Adrenal gland (tissue), 5 donors: ENCODE measurements at regions not wholly inside any gene's neighbourhood (a gene's known extent, or its start where the extent isn't known, plus 50 kb on each side); places are given as distances from the start of the nearest gene placed in this dataset.

Source experiments
- POLR2A ChIP-seq, 2 donors: fragments of 450-650 bp; IDR thresholded peaks; one replicate each; pipeline ENCODE4 v1.6.1; 2017; ENCODE audit warnings: antibody characterized with exemption in 2 of 2, mild to moderate bottlenecking in 2 of 2, moderate library complexity in 1 of 2
- TF ChIP-seq, protein P1 (sequence below), 6 experiments: fragments of 450-650 bp in 4 of 6; fragments of 200-600 bp in 2 of 6; sonication (generic) in 1 of 6; IDR thresholded peaks; 1 replicate in 5 of 6; 2 replicates in 1 of 6; pipeline versions ENCODE4 v1.5.1 to v1.8.0; 2016 to 2021; ENCODE audit warnings: antibody characterized with exemption in 6 of 6, mild to moderate bottlenecking in 2 of 6, moderate library complexity in 1 of 6
- donor health status: DM: no; HTN: no; CAD: no.

DNA sequence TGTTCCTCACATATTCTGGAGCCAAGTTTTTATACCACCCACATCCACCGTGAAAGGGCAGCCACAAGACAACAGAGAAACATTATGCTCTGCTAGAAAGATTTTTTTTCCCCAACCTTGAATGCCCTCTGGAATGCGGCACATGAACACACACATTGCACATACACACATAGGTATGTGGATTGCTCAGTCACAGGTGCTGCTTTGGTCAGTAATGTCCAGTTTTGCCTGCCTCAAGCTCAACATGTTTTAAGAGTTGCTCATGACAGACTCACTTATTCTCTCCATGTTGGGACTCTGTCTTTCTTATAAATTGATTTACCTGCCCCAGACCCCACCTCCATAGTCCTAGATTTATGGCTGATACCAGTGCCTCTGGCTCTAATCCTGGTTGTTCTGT is 138.0 kb upstream of the ASTN2 start:
- TF ChIP-seq, protein P1, sequence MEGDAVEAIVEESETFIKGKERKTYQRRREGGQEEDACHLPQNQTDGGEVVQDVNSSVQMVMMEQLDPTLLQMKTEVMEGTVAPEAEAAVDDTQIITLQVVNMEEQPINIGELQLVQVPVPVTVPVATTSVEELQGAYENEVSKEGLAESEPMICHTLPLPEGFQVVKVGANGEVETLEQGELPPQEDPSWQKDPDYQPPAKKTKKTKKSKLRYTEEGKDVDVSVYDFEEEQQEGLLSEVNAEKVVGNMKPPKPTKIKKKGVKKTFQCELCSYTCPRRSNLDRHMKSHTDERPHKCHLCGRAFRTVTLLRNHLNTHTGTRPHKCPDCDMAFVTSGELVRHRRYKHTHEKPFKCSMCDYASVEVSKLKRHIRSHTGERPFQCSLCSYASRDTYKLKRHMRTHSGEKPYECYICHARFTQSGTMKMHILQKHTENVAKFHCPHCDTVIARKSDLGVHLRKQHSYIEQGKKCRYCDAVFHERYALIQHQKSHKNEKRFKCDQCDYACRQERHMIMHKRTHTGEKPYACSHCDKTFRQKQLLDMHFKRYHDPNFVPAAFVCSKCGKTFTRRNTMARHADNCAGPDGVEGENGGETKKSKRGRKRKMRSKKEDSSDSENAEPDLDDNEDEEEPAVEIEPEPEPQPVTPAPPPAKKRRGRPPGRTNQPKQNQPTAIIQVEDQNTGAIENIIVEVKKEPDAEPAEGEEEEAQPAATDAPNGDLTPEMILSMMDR (IDR thresholded peaks at IDR 0.05) = no peak
- no peak for TF ChIP-seq POLR2A (IDR thresholded peaks at IDR 0.05)
